H1 (cell line): ENCODE measurements at regions not wholly inside any gene's neighbourhood (a gene's known extent, or its start where the extent isn't known, plus 50 kb on each side); places are given as distances from the start of the nearest gene placed in this dataset.

Experiments
- CTCF ChIA-PET: fragments of 300-600 bp; sonication (Branson Sonifier 250); formaldehyde crosslinking; loops from one replicate; lab custom pipeline; 2021; ENCODE audit not compliant: partially characterized antibody; lab: Charles Lee
- POLR2A ChIA-PET: fragments of 300-600 bp; sonication (Branson Sonifier 250); formaldehyde crosslinking; loops from one replicate; lab custom pipeline; 2021; ENCODE audit warnings: inconsistent platforms; ENCODE audit not compliant: partially characterized antibody; lab: Charles Lee
- DNase-seq, 2 experiments: peaks; one replicate each; pipeline versions ENCODE4 v3.0.0 to v3.0.0-alpha.2; 2010 to 2022; ENCODE audit warnings: low spot score in 2 of 2, low read depth in 1 of 2, mixed read lengths in 1 of 2
- FAIRE-seq: peaks from 2 replicates; lab custom pipeline; 2011; peaks lifted over from hg19 to GRCh38; lab: Jason Lieb, UNC
- H2AFZ ChIP-seq: 2 replicates; pipeline ENCODE4 v1.8.1; 2012; ENCODE audit warnings: low read length, inconsistent platforms
- H2AK5ac ChIP-seq: 2 replicates; pipeline ENCODE4 v1.6.1; 2013; ENCODE audit warnings: low read depth, low read length
- H2BK120ac ChIP-seq: replicated peaks from 2 replicates; pipeline ENCODE3; 2013; ENCODE audit warnings: low read depth, low read length, inconsistent platforms
- H2BK12ac ChIP-seq: 2 replicates; pipeline ENCODE4 v1.6.1; 2013; ENCODE audit warnings: low read depth, low read length
- H2BK15ac ChIP-seq: 2 replicates; pipeline ENCODE4 v1.6.1; 2013; ENCODE audit warnings: low read length
- H2BK20ac ChIP-seq: 2 replicates; pipeline ENCODE4 v1.6.1; 2013; ENCODE audit warnings: low read length
- H2BK5ac ChIP-seq: 2 replicates; pipeline ENCODE4 v1.6.1; 2013; ENCODE audit warnings: low read depth, low read length
- H3K14ac ChIP-seq: 2 replicates; pipeline ENCODE4 v1.6.1; 2013; ENCODE audit warnings: inconsistent platforms; ENCODE audit not compliant: insufficient read length
- H3K18ac ChIP-seq: 2 replicates; pipeline ENCODE4 v1.6.1; 2013; ENCODE audit warnings: low read length; ENCODE audit errors: extremely low read depth
- H3K23ac ChIP-seq: 2 replicates; pipeline ENCODE4 v1.6.1; 2013; ENCODE audit warnings: inconsistent platforms; ENCODE audit not compliant: insufficient read length
- H3K23me2 ChIP-seq: 2 replicates; pipeline ENCODE4 v1.6.1; 2013; ENCODE audit warnings: low read depth, low read length
- H3K27ac ChIP-seq: 2 replicates; pipeline ENCODE4 v1.6.1; 2011; ENCODE audit warnings: low read depth, low read length, inconsistent platforms
- H3K27me3 ChIP-seq, 4 experiments: replicated peaks in 1 of 4; 1 replicate in 1 of 4; 2 replicates in 3 of 4; pipeline versions ENCODE4 v1.6.1 to v1.8.1; 2011 to 2013; ENCODE audit warnings: low read length in 3 of 4, mild to moderate bottlenecking in 3 of 4, inconsistent platforms in 2 of 4, mixed read lengths in 2 of 4, moderate library complexity in 1 of 4; ENCODE audit not compliant: control insufficient read depth in 3 of 4, insufficient read depth in 3 of 4; ENCODE audit errors: extremely low read depth in 1 of 4
- H3K36me3 ChIP-seq, 4 experiments: 2 replicates each; pipeline versions ENCODE4 v1.6.1 to v1.8.1; 2011 to 2013; ENCODE audit warnings: mild to moderate bottlenecking in 4 of 4, low read length in 3 of 4, moderate library complexity in 2 of 4, control low read depth in 1 of 4, inconsistent platforms in 1 of 4; ENCODE audit not compliant: insufficient read depth in 4 of 4, control insufficient read depth in 2 of 4
- H3K4ac ChIP-seq: replicated peaks from 2 replicates; pipeline ENCODE3; 2013; ENCODE audit warnings: low read length, low read depth, mixed read lengths, inconsistent platforms; ENCODE audit not compliant: insufficient read length
- H3K4me1 ChIP-seq, 4 experiments: replicated peaks in 1 of 4; 1 replicate in 1 of 4; 2 replicates in 3 of 4; pipeline versions ENCODE4 v1.6.1 to v1.8.1; 2011 to 2013; ENCODE audit warnings: low read length in 3 of 4, inconsistent platforms in 2 of 4, mixed read lengths in 1 of 4; ENCODE audit not compliant: insufficient read depth in 4 of 4, control insufficient read depth in 3 of 4
- H3K4me2 ChIP-seq, 2 experiments: 2 replicates each; pipeline versions ENCODE4 v1.6.1 to v1.8.1; 2011 to 2013; ENCODE audit warnings: low read depth in 2 of 2, low read length in 2 of 2, control low read depth in 1 of 2, inconsistent platforms in 1 of 2, mild to moderate bottlenecking in 1 of 2; ENCODE audit not compliant: insufficient read depth in 1 of 2
- H3K4me3 ChIP-seq, 4 experiments: fragments of 200-600, 300-600 bp in 1 of 4; sonication (generic), shearing (Covaris generic), sonication (Bioruptor Twin) in 1 of 4; 2 replicates each; pipeline versions ENCODE4 v1.5.1 to v1.8.1; 2011 to 2016; ENCODE audit warnings: low read length in 4 of 4, low read depth in 3 of 4, control low read depth in 2 of 4, inconsistent platforms in 2 of 4, mild to moderate bottlenecking in 2 of 4, mixed read lengths in 1 of 4, moderate library complexity in 1 of 4; ENCODE audit not compliant: insufficient read depth in 2 of 4; ENCODE audit errors: extremely low read depth in 1 of 4
- H3K56ac ChIP-seq: replicated peaks from 2 replicates; pipeline ENCODE3; 2013; ENCODE audit warnings: low read depth, mild to moderate bottlenecking, mixed read lengths, low read length, inconsistent platforms; ENCODE audit not compliant: insufficient read length
- H3K79me1 ChIP-seq: 2 replicates; pipeline ENCODE4 v1.6.1; 2013; ENCODE audit warnings: low read depth, low read length, control low read depth
- H3K79me2 ChIP-seq, 2 experiments: 2 replicates each; pipeline versions ENCODE4 v1.6.1 to v1.8.1; 2012 to 2013; ENCODE audit warnings: low read length in 2 of 2, mild to moderate bottlenecking in 2 of 2, inconsistent platforms in 1 of 2; ENCODE audit not compliant: insufficient read depth in 2 of 2, control insufficient read depth in 1 of 2
- H3K9ac ChIP-seq, 4 experiments: replicated peaks in 1 of 4; 1 replicate in 1 of 4; 2 replicates in 3 of 4; pipeline versions ENCODE4 v1.6.1 to v1.8.1; 2011 to 2013; ENCODE audit warnings: low read depth in 3 of 4, low read length in 3 of 4, control low read depth in 2 of 4, mild to moderate bottlenecking in 2 of 4, moderate library complexity in 2 of 4, inconsistent platforms in 1 of 4; ENCODE audit errors: extremely low read depth in 1 of 4
- H3K9me3 ChIP-seq, 2 experiments: 2 replicates each; pipeline versions ENCODE4 v1.6.1 to v1.8.1; 2012 to 2013; ENCODE audit warnings: mild to moderate bottlenecking in 2 of 2, moderate library complexity in 2 of 2, control low read depth in 1 of 2, inconsistent platforms in 1 of 2, low read depth in 1 of 2, low read length in 1 of 2, mixed read lengths in 1 of 2; ENCODE audit not compliant: insufficient read depth in 2 of 2
- H4K20me1 ChIP-seq, 2 experiments: replicated peaks in 1 of 2; 2 replicates each; pipeline versions ENCODE3 to v1.8.1; 2011 to 2013; ENCODE audit warnings: inconsistent platforms in 2 of 2, low read length in 2 of 2, mild to moderate bottlenecking in 1 of 2; ENCODE audit not compliant: insufficient read depth in 2 of 2, control insufficient read depth in 1 of 2
- H4K5ac ChIP-seq: 2 replicates; pipeline ENCODE4 v1.6.1; 2013; ENCODE audit warnings: low read length, low read depth, mixed read lengths, inconsistent platforms; ENCODE audit not compliant: insufficient read length
- H4K8ac ChIP-seq: 2 replicates; pipeline ENCODE4 v1.8.0; 2013; ENCODE audit warnings: mild to moderate bottlenecking, moderate library complexity, low read length, inconsistent platforms; ENCODE audit not compliant: insufficient read depth; ENCODE audit errors: extremely low read depth
- H4K91ac ChIP-seq: replicated peaks from 2 replicates; pipeline ENCODE3; 2013; ENCODE audit warnings: low read length, mixed read lengths, inconsistent platforms; ENCODE audit not compliant: insufficient read length
- BACH1 ChIP-seq: IDR thresholded peaks from 2 replicates; pipeline ENCODE4 v1.6.1; 2012; ENCODE audit warnings: low read length, improper control_type of control experiment
- EGR1 ChIP-seq: IDR thresholded peaks from 2 replicates; pipeline ENCODE4 v1.6.1; 2011; ENCODE audit warnings: low read depth, low read length, borderline replicate concordance
- KDM1A ChIP-seq: fragments of 200-600, 300-600 bp; sonication (generic); IDR thresholded peaks from 2 replicates; pipeline ENCODE4 v1.7.1; 2016; ENCODE audit warnings: mild to moderate bottlenecking, low read length, borderline replicate concordance
- NRF1 ChIP-seq: IDR thresholded peaks from 2 replicates; pipeline ENCODE4 v1.6.1; 2011; ENCODE audit warnings: mild to moderate bottlenecking, low read depth, low read length, improper control_type of control experiment
- RAD21 ChIP-seq, 2 experiments: IDR thresholded peaks in 1 of 2; conservative IDR thresholded peaks in 1 of 2; 2 replicates each; pipeline ENCODE4 v1.6.1; 2011; ENCODE audit warnings: low read depth in 2 of 2, low read length in 2 of 2, improper control_type of control experiment in 1 of 2, inconsistent platforms in 1 of 2, mild to moderate bottlenecking in 1 of 2, moderate library complexity in 1 of 2
- SUZ12 ChIP-seq: fragments of 200-600 bp; sonication (generic); IDR thresholded peaks from 2 replicates; pipeline ENCODE4 v1.6.1; 2012; ENCODE audit warnings: mild to moderate bottlenecking, inconsistent platforms, low read length, moderate library complexity, mixed read lengths
- TBP ChIP-seq: IDR thresholded peaks from 2 replicates; pipeline ENCODE4 v1.6.1; 2011; ENCODE audit warnings: low read depth, low read length, improper control_type of control experiment
- TEAD4 ChIP-seq: IDR thresholded peaks from 2 replicates; pipeline ENCODE4 v1.6.1; 2012; ENCODE audit warnings: low read depth, low read length, inconsistent platforms, mixed read lengths
- WGBS, 2 experiments: shearing (Covaris generic) in 1 of 2; methylation state at CpG; one replicate each; pipeline versions ENCODE4 v1.1.6 to v1.1.7; 2013 to 2015; ENCODE audit warnings: low lambda C conversion rate in 2 of 2, mixed read lengths in 2 of 2, inconsistent platforms in 1 of 2, low coverage in 1 of 2, missing lambda C conversion rate in 1 of 2; ENCODE audit not compliant: insufficient replicate concordance in 2 of 2, insufficient coverage in 1 of 2, insufficient read length in 1 of 2; ENCODE audit errors: extremely low coverage in 1 of 2, missing lambda C conversion rate in 1 of 2; 5-methylcytosine and 5-hydroxymethylcytosine counted together

GRCh38 chr10:11689945-11690736 lies 52.0 kb upstream of the ECHDC3 start:
- no peaks in the 10 kb centered on the region for H3K79me1 ChIP-seq
- 91% methylated on average over 22 of the region's 22 CpGs; no CpG with 5 or more reads in 1 of the 2 experiments for WGBS, 2 experiments
- ChIA-PET POLR2A (no interaction called here), CTCF (interaction anchor here (1.3 kb wide), 1 partner anchor 68 kb away, joined by 4 read pairs; no protein-coding TSS in a partner anchor)
- H3K9me3 ChIP-seq, result no peaks in the 10 kb centered on the region
- H2BK120ac ChIP-seq, result no peak overlapping the region
- H4K5ac ChIP-seq, result no peak overlapping the region
- FAIRE-seq (no peak), DNase-seq (no peak)
- H2BK12ac ChIP-seq, result no peak overlapping the region
- no peak overlapping the region for H2AK5ac ChIP-seq
- H4K8ac ChIP-seq, result no peak overlapping the region
- no peak overlapping the region for H3K4me2 ChIP-seq
- no peaks in the 10 kb centered on the region for H3K23me2 ChIP-seq
- peaks cover 0 to 2% (median under 1%) of the 10 kb centered on the region in 4 experiments; a peak in 2 of 7 replicates for H3K4me1 ChIP-seq
- no peak overlapping the region for H3K14ac ChIP-seq
- no peaks in the 10 kb centered on the region for H3K27me3 ChIP-seq
- no peak overlapping the region for H4K91ac ChIP-seq
- no peak overlapping the region for H2BK15ac ChIP-seq
- no peak overlapping the region for H2BK5ac ChIP-seq
- no peak overlapping the region for H3K23ac ChIP-seq
- H2BK20ac ChIP-seq, result no peak overlapping the region
- no peaks in the 10 kb centered on the region for H3K79me2 ChIP-seq
- no peak overlapping the region for H3K56ac ChIP-seq
- no peak overlapping the region for H2AFZ ChIP-seq
- H3K27ac ChIP-seq, result no peak overlapping the region
- H3K9ac ChIP-seq, result no peak overlapping the region
- H3K4ac ChIP-seq, result no peak overlapping the region
- TF ChIP-seq KDM1A (no peak), BACH1 (no peak), NRF1 (no peak), SUZ12 (no peak), TEAD4 (no peak), EGR1 (no peak), TBP (no peak), RAD21 (IDR thresholded peaks at IDR 0.05 in 1 of 2, conservative IDR thresholded peaks at IDR 0.05 in 1 of 2; ENCODE audit: low read depth in 2 of 2, low read length in 2 of 2) (no peak)
- no peak overlapping the region for H3K18ac ChIP-seq
- H3K36me3 ChIP-seq, result no peaks in the 10 kb centered on the region
- H4K20me1 ChIP-seq, result no peaks in the 10 kb centered on the region
- H3K4me3 ChIP-seq, result no peak overlapping the region
